H1 (cell line): ENCODE measurements at regions not wholly inside any gene's neighbourhood (a gene's known extent, or its start where the extent isn't known, plus 50 kb on each side); places are given as distances from the start of the nearest gene placed in this dataset.

Experiments used
- CTCF ChIA-PET: fragments of 300-600 bp; sonication (Branson Sonifier 250); formaldehyde crosslinking; loops from one replicate; lab custom pipeline; 2021; ENCODE audit not compliant: partially characterized antibody; lab: Charles Lee
- POLR2A ChIA-PET: fragments of 300-600 bp; sonication (Branson Sonifier 250); formaldehyde crosslinking; loops from one replicate; lab custom pipeline; 2021; ENCODE audit warnings: inconsistent platforms; ENCODE audit not compliant: partially characterized antibody; lab: Charles Lee
- DNase-seq, 2 experiments: peaks; one replicate each; pipeline versions ENCODE4 v3.0.0 to v3.0.0-alpha.2; 2010 to 2022; ENCODE audit warnings: low spot score in 2 of 2, low read depth in 1 of 2, mixed read lengths in 1 of 2
- FAIRE-seq: peaks from 2 replicates; lab custom pipeline; 2011; peaks lifted over from hg19 to GRCh38; lab: Jason Lieb, UNC
- H2AFZ ChIP-seq: 2 replicates; pipeline ENCODE4 v1.8.1; 2012; ENCODE audit warnings: low read length, inconsistent platforms
- H2AK5ac ChIP-seq: 2 replicates; pipeline ENCODE4 v1.6.1; 2013; ENCODE audit warnings: low read depth, low read length
- H2BK120ac ChIP-seq: replicated peaks from 2 replicates; pipeline ENCODE3; 2013; ENCODE audit warnings: low read depth, low read length, inconsistent platforms
- H2BK12ac ChIP-seq: 2 replicates; pipeline ENCODE4 v1.6.1; 2013; ENCODE audit warnings: low read depth, low read length
- H2BK15ac ChIP-seq: 2 replicates; pipeline ENCODE4 v1.6.1; 2013; ENCODE audit warnings: low read length
- H2BK20ac ChIP-seq: 2 replicates; pipeline ENCODE4 v1.6.1; 2013; ENCODE audit warnings: low read length
- H2BK5ac ChIP-seq: 2 replicates; pipeline ENCODE4 v1.6.1; 2013; ENCODE audit warnings: low read depth, low read length
- H3K14ac ChIP-seq: 2 replicates; pipeline ENCODE4 v1.6.1; 2013; ENCODE audit warnings: inconsistent platforms; ENCODE audit not compliant: insufficient read length
- H3K18ac ChIP-seq: 2 replicates; pipeline ENCODE4 v1.6.1; 2013; ENCODE audit warnings: low read length; ENCODE audit errors: extremely low read depth
- H3K23ac ChIP-seq: 2 replicates; pipeline ENCODE4 v1.6.1; 2013; ENCODE audit warnings: inconsistent platforms; ENCODE audit not compliant: insufficient read length
- H3K23me2 ChIP-seq: 2 replicates; pipeline ENCODE4 v1.6.1; 2013; ENCODE audit warnings: low read depth, low read length
- H3K27ac ChIP-seq: 2 replicates; pipeline ENCODE4 v1.6.1; 2011; ENCODE audit warnings: low read depth, low read length, inconsistent platforms
- H3K27me3 ChIP-seq, 4 experiments: replicated peaks in 1 of 4; 1 replicate in 1 of 4; 2 replicates in 3 of 4; pipeline versions ENCODE4 v1.6.1 to v1.8.1; 2011 to 2013; ENCODE audit warnings: low read length in 3 of 4, mild to moderate bottlenecking in 3 of 4, inconsistent platforms in 2 of 4, mixed read lengths in 2 of 4, moderate library complexity in 1 of 4; ENCODE audit not compliant: control insufficient read depth in 3 of 4, insufficient read depth in 3 of 4; ENCODE audit errors: extremely low read depth in 1 of 4
- H3K36me3 ChIP-seq, 4 experiments: 2 replicates each; pipeline versions ENCODE4 v1.6.1 to v1.8.1; 2011 to 2013; ENCODE audit warnings: mild to moderate bottlenecking in 4 of 4, low read length in 3 of 4, moderate library complexity in 2 of 4, control low read depth in 1 of 4, inconsistent platforms in 1 of 4; ENCODE audit not compliant: insufficient read depth in 4 of 4, control insufficient read depth in 2 of 4
- H3K4ac ChIP-seq: replicated peaks from 2 replicates; pipeline ENCODE3; 2013; ENCODE audit warnings: low read length, low read depth, mixed read lengths, inconsistent platforms; ENCODE audit not compliant: insufficient read length
- H3K4me1 ChIP-seq, 4 experiments: replicated peaks in 1 of 4; 1 replicate in 1 of 4; 2 replicates in 3 of 4; pipeline versions ENCODE4 v1.6.1 to v1.8.1; 2011 to 2013; ENCODE audit warnings: low read length in 3 of 4, inconsistent platforms in 2 of 4, mixed read lengths in 1 of 4; ENCODE audit not compliant: insufficient read depth in 4 of 4, control insufficient read depth in 3 of 4
- H3K4me2 ChIP-seq, 2 experiments: 2 replicates each; pipeline versions ENCODE4 v1.6.1 to v1.8.1; 2011 to 2013; ENCODE audit warnings: low read depth in 2 of 2, low read length in 2 of 2, control low read depth in 1 of 2, inconsistent platforms in 1 of 2, mild to moderate bottlenecking in 1 of 2; ENCODE audit not compliant: insufficient read depth in 1 of 2
- H3K4me3 ChIP-seq, 4 experiments: fragments of 200-600, 300-600 bp in 1 of 4; sonication (generic), shearing (Covaris generic), sonication (Bioruptor Twin) in 1 of 4; 2 replicates each; pipeline versions ENCODE4 v1.5.1 to v1.8.1; 2011 to 2016; ENCODE audit warnings: low read length in 4 of 4, low read depth in 3 of 4, control low read depth in 2 of 4, inconsistent platforms in 2 of 4, mild to moderate bottlenecking in 2 of 4, mixed read lengths in 1 of 4, moderate library complexity in 1 of 4; ENCODE audit not compliant: insufficient read depth in 2 of 4; ENCODE audit errors: extremely low read depth in 1 of 4
- H3K56ac ChIP-seq: replicated peaks from 2 replicates; pipeline ENCODE3; 2013; ENCODE audit warnings: low read depth, mild to moderate bottlenecking, mixed read lengths, low read length, inconsistent platforms; ENCODE audit not compliant: insufficient read length
- H3K79me1 ChIP-seq: 2 replicates; pipeline ENCODE4 v1.6.1; 2013; ENCODE audit warnings: low read depth, low read length, control low read depth
- H3K79me2 ChIP-seq, 2 experiments: 2 replicates each; pipeline versions ENCODE4 v1.6.1 to v1.8.1; 2012 to 2013; ENCODE audit warnings: low read length in 2 of 2, mild to moderate bottlenecking in 2 of 2, inconsistent platforms in 1 of 2; ENCODE audit not compliant: insufficient read depth in 2 of 2, control insufficient read depth in 1 of 2
- H3K9ac ChIP-seq, 4 experiments: replicated peaks in 1 of 4; 1 replicate in 1 of 4; 2 replicates in 3 of 4; pipeline versions ENCODE4 v1.6.1 to v1.8.1; 2011 to 2013; ENCODE audit warnings: low read depth in 3 of 4, low read length in 3 of 4, control low read depth in 2 of 4, mild to moderate bottlenecking in 2 of 4, moderate library complexity in 2 of 4, inconsistent platforms in 1 of 4; ENCODE audit errors: extremely low read depth in 1 of 4
- H3K9me3 ChIP-seq, 2 experiments: 2 replicates each; pipeline versions ENCODE4 v1.6.1 to v1.8.1; 2012 to 2013; ENCODE audit warnings: mild to moderate bottlenecking in 2 of 2, moderate library complexity in 2 of 2, control low read depth in 1 of 2, inconsistent platforms in 1 of 2, low read depth in 1 of 2, low read length in 1 of 2, mixed read lengths in 1 of 2; ENCODE audit not compliant: insufficient read depth in 2 of 2
- H4K20me1 ChIP-seq, 2 experiments: replicated peaks in 1 of 2; 2 replicates each; pipeline versions ENCODE3 to v1.8.1; 2011 to 2013; ENCODE audit warnings: inconsistent platforms in 2 of 2, low read length in 2 of 2, mild to moderate bottlenecking in 1 of 2; ENCODE audit not compliant: insufficient read depth in 2 of 2, control insufficient read depth in 1 of 2
- H4K5ac ChIP-seq: 2 replicates; pipeline ENCODE4 v1.6.1; 2013; ENCODE audit warnings: low read length, low read depth, mixed read lengths, inconsistent platforms; ENCODE audit not compliant: insufficient read length
- H4K8ac ChIP-seq: 2 replicates; pipeline ENCODE4 v1.8.0; 2013; ENCODE audit warnings: mild to moderate bottlenecking, moderate library complexity, low read length, inconsistent platforms; ENCODE audit not compliant: insufficient read depth; ENCODE audit errors: extremely low read depth
- H4K91ac ChIP-seq: replicated peaks from 2 replicates; pipeline ENCODE3; 2013; ENCODE audit warnings: low read length, mixed read lengths, inconsistent platforms; ENCODE audit not compliant: insufficient read length
- BRCA1 ChIP-seq: IDR thresholded peaks from 2 replicates; pipeline ENCODE4 v1.6.1; 2012; ENCODE audit warnings: low read depth, low read length, improper control_type of control experiment
- CBX8 ChIP-seq: fragments of 300-800, 300-1000 bp; sonication (generic); IDR thresholded peaks from 2 replicates; pipeline ENCODE4 v1.7.1; 2016; ENCODE audit warnings: low read depth, low read length, borderline replicate concordance
- CTCF ChIP-seq, 3 experiments: IDR thresholded peaks; 1 replicate in 2 of 3; 2 replicates in 1 of 3; pipeline versions ENCODE4 v1.5.1 to v1.6.1; 2011; ENCODE audit warnings: low read length in 3 of 3, mild to moderate bottlenecking in 3 of 3, inconsistent platforms in 2 of 3, low read depth in 1 of 3, moderate library complexity in 1 of 3; ENCODE audit not compliant: insufficient read depth in 1 of 3; ENCODE audit errors: control extremely low read depth in 1 of 3
- JUN ChIP-seq: IDR thresholded peaks from 2 replicates; pipeline ENCODE4 v1.6.1; 2011; ENCODE audit warnings: low read depth, mild to moderate bottlenecking, improper control_type of control experiment, low read length
- NRF1 ChIP-seq: IDR thresholded peaks from 2 replicates; pipeline ENCODE4 v1.6.1; 2011; ENCODE audit warnings: mild to moderate bottlenecking, low read depth, low read length, improper control_type of control experiment
- RBBP5 ChIP-seq: IDR thresholded peaks from 2 replicates; pipeline ENCODE4 v1.7.1; 2012; ENCODE audit warnings: low read depth, mild to moderate bottlenecking, inconsistent platforms, low read length, moderate library complexity, borderline replicate concordance
- SRF ChIP-seq: IDR thresholded peaks from 2 replicates; pipeline ENCODE4 v1.6.1; 2011; ENCODE audit warnings: mild to moderate bottlenecking, low read depth, low read length, moderate library complexity
- USF2 ChIP-seq: IDR thresholded peaks from 2 replicates; pipeline ENCODE4 v1.6.1; 2011; ENCODE audit warnings: low read length, improper control_type of control experiment

DNA sequence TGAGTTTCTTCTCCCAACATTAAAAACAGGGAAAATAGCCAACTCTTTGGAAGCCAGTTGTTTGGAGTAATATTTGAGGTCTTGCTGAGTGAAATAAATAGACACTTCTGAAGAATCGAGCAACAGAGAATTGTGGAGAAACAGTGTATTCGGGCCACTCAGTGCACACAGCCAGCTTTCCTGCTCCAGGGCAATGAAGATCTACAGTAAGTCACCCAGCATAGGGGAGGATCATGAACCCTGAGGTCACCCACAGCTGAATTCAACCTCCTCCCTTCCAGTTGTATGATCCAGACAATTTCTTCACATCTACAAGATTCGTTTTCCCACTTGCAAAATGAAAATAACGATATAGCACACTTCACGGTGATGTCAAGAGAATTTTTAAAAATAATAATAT lies 161.7 kb upstream of the BCL6 start (continued):
- no peak for TF ChIP-seq JUN

- ChIA-PET CTCF (no interaction called here), POLR2A (no interaction called here)
- H2BK12ac ChIP-seq: no peak overlapping the region
- H2BK120ac ChIP-seq: no peak overlapping the region
- H3K79me1 ChIP-seq: no peaks in the 10 kb centered on the region
- no peak overlapping the region for H3K4ac ChIP-seq
- no peaks in the 10 kb centered on the region; the same call in 1 of the 2 replicates for H3K23me2 ChIP-seq
- H3K9me3 ChIP-seq: no peaks in the 10 kb centered on the region
- no peak overlapping the region for H3K23ac ChIP-seq
- no peaks in the 10 kb centered on the region for H3K79me2 ChIP-seq
- H3K27me3 ChIP-seq: no peaks in the 10 kb centered on the region
- H2BK5ac ChIP-seq: no peak overlapping the region
- TF ChIP-seq CBX8 (no peak), SRF (no peak), CTCF (IDR thresholded peaks at IDR 0.05; ENCODE audit: control extremely low read depth in 1 of 3, insufficient read depth in 1 of 3, low read depth in 1 of 3, low read length in 3 of 3) (no peak), RBBP5 (no peak), USF2 (no peak), NRF1 (no peak), BRCA1 (no peak), JUN (no peak)
- no peak overlapping the region for H3K27ac ChIP-seq
- H2AK5ac ChIP-seq: no peak overlapping the region
- H4K91ac ChIP-seq: no peak overlapping the region
- H3K4me2 ChIP-seq: no peak overlapping the region
- H3K18ac ChIP-seq: no peak overlapping the region
- H2BK15ac ChIP-seq: no peak overlapping the region
- H3K9ac ChIP-seq: no peak overlapping the region
- H3K4me1 ChIP-seq: peaks cover 0 to 3% (median 2%) of the 10 kb centered on the region in 4 experiments; a peak in 1 of 7 replicates
- no peak overlapping the region for H2BK20ac ChIP-seq
- DNase-seq: no peak
- no peaks in the 10 kb centered on the region for H3K36me3 ChIP-seq
- H2AFZ ChIP-seq: no peak overlapping the region
- no peaks in the 10 kb centered on the region for H4K20me1 ChIP-seq
- no peak overlapping the region for H4K8ac ChIP-seq
- no peak overlapping the region for H4K5ac ChIP-seq
- no peak for FAIRE-seq
- H3K4me3 ChIP-seq: no peak overlapping the region
- H3K56ac ChIP-seq: no peak overlapping the region
- no peak overlapping the region for H3K14ac ChIP-seq
Observed at GRCh38 chr3:187909866-187910265, 164.6 kb upstream of the BCL6 start.
